Erythroblast (primary cell): ENCODE measurements at regions not wholly inside any gene's neighbourhood (a gene's known extent, or its start where the extent isn't known, plus 50 kb on each side); places are given as distances from the start of the nearest gene placed in this dataset.

Experiments
- GATA1 ChIP-seq: IDR thresholded peaks from 2 replicates; pipeline ENCODE4 v1.6.1; 2011; ENCODE audit warnings: low read depth, mild to moderate bottlenecking, control low read depth, low read length, moderate library complexity
- POLR2A ChIP-seq: IDR thresholded peaks from 2 replicates; pipeline ENCODE4 v1.6.1; 2011; ENCODE audit warnings: mild to moderate bottlenecking, low read length

GRCh38 chr1:213481395-213481794 lies 430.4 kb downstream of the RPS6KC1 start:
- TF ChIP-seq POLR2A, result no peak
- no peak for TF ChIP-seq GATA1
